ENCODE measurements at regions not wholly inside any gene's neighbourhood (a gene's known extent, or its start where the extent isn't known, plus 50 kb on each side); places are given as distances from the start of the nearest gene placed in this dataset.

GRCh38 chr14:62123961-62124360, 361.7 kb downstream of the SNAPC1 start:
- TF ChIP-seq PHF8 (IDR thresholded peaks at IDR 0.05; ENCODE audit: borderline replicate concordance, low read length) (no peak), MBD1 (CRISPR knock-in tag; IDR thresholded peaks at IDR 0.05) (no peak), TOE1 (IDR thresholded peaks at IDR 0.05; ENCODE audit: borderline replicate concordance) (no peak), TOE1 (CRISPR knock-in tag; IDR thresholded peaks at IDR 0.05; ENCODE audit: borderline replicate concordance, low read depth) (no peak), RFX5 (IDR thresholded peaks at IDR 0.05; ENCODE audit: low read depth, low read length) (no peak), SMAD1 (IDR thresholded peaks at IDR 0.05; ENCODE audit: low read depth, low read length, partially characterized antibody) (no peak), ZNF57 (CRISPR knock-in tag; IDR thresholded peaks at IDR 0.05) (no peak), COPS2 (conservative IDR thresholded peaks at IDR 0.05) (no peak), EWSR1 (IDR thresholded peaks at IDR 0.05; ENCODE audit: borderline replicate concordance, low read depth, partially characterized antibody) (no peak), ARHGAP35 (IDR thresholded peaks at IDR 0.05; ENCODE audit: partially characterized antibody) (no peak), CBFB (CRISPR knock-in tag; IDR thresholded peaks at IDR 0.05) (no peak), ESRRA (IDR thresholded peaks at IDR 0.05; ENCODE audit: borderline replicate concordance, low read depth) (no peak)
- DNase-seq (ENCODE audit: extremely low read depth in 1 of 4, low spot score in 3 of 4), result no peak
- H3K79me2 ChIP-seq (ENCODE audit: control insufficient read depth, insufficient read depth, low read length), result no peaks in the 10 kb centered on the region
- POLR2A ChIA-PET, result no interaction called here
- no peaks in the 10 kb centered on the region for H3K36me3 ChIP-seq (ENCODE audit: control insufficient read depth, insufficient read depth, low read length)
- no peak overlapping the region for H3K4me2 ChIP-seq (ENCODE audit: insufficient read depth, low read length)
- no peaks in the 10 kb centered on the region for H4K20me1 ChIP-seq (replicated peaks; ENCODE audit: control insufficient read depth, insufficient read depth, low read length)
- no peak overlapping the region for H2AFZ ChIP-seq (ENCODE audit: low read depth, low read length)
- no peak for FAIRE-seq
- intact Hi-C loops (cut with micrococcal nuclease) (no loop called here), in situ Hi-C loops (cut with MboI) (loop anchor here (10.0 to 25.0 kb wide), 2 partner anchors 669 to 837 kb away; partner anchors contain the start of gene TMEM30B)
- no peak overlapping the region for H3K9ac ChIP-seq (ENCODE audit: insufficient read depth in 1 of 2, low read depth in 2 of 2, low read length in 2 of 2)
- WGBS (ENCODE audit: insufficient coverage, low coverage, missing lambda C conversion rate), result 0% methylated on average over 2 of the region's 2 CpGs
- no peaks in the 10 kb centered on the region for H3K27me3 ChIP-seq (ENCODE audit: control insufficient read depth in 2 of 2, insufficient read depth in 2 of 2, low read length in 2 of 2)
- H3K27ac ChIP-seq (ENCODE audit: extremely low read depth, low read depth, low read length), result no peak overlapping the region
- no peak overlapping the region for H3K4me3 ChIP-seq
- H3K4me1 ChIP-seq (replicated peaks in 1 of 2; ENCODE audit: control insufficient read depth in 2 of 2, insufficient read depth in 2 of 2, low read length in 2 of 2), result no peaks in the 10 kb centered on the region
- H3K9me1 ChIP-seq (ENCODE audit: control insufficient read depth, insufficient read depth, low read length), result no peaks in the 10 kb centered on the region
- ATAC-seq, result no peak
- BruUV-seq (replicated peaks), result no TSS peak
- CTCF ChIA-PET (ENCODE audit: low intra/inter-chr PET ratio), result no interaction called here
- no peaks in the 10 kb centered on the region for H3K9me3 ChIP-seq (replicated peaks; ENCODE audit: control insufficient read depth, insufficient read depth, low read depth, low read length)
